ENCODE measurements at regions not wholly inside any gene's neighbourhood (a gene's known extent, or its start where the extent isn't known, plus 50 kb on each side); places are given as distances from the start of the nearest gene placed in this dataset.

GRCh38 chr18:45525301-45525700 lies 90.0 kb upstream of the SLC14A2 start:
- no peak for TF ChIP-seq POLR2A (IDR thresholded peaks at IDR 0.05)
- no peak for TF ChIP-seq CTCF (IDR thresholded peaks at IDR 0.05)

All from ovary (tissue), 3 donors.